ENCODE measurements at regions not wholly inside any gene's neighbourhood (a gene's known extent, or its start where the extent isn't known, plus 50 kb on each side); places are given as distances from the start of the nearest gene placed in this dataset.

DNA sequence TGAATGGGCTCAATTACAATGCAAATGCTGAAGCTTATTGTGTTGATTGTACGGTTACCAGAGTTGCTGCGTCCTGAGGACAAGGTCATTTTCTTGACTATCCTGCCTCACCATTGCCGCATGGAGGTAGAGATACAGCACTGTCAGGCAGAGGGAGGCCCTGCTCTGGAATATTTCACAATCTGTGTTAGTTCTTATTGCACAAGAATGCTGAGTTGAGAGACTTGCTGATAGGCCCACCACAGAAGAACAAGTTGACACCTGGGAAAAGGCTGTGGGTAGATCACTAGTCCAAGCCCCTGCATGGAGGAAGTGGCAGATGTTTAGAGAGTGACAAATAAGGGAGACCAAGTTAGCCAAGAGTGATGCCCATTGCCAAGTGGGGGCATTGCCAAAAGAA, 344.5 kb upstream of the ITGA1 start:
- H3K36me3 Mint-ChIP-seq = no peaks in the 10 kb centered on the region
- H3K27ac Mint-ChIP-seq = no peak overlapping the region
- H3K4me1 Mint-ChIP-seq = no peaks in the 10 kb centered on the region
- no peaks in the 10 kb centered on the region for H3K27me3 Mint-ChIP-seq
- DNase-seq (no peak), ATAC-seq (ENCODE audit: low read depth in 2 of 2) (no peak)
- H3K9me3 Mint-ChIP-seq = peaks cover 0 to 12% (median 6%) of the 10 kb centered on the region in 7 donors
- no peak overlapping the region for H3K4me3 Mint-ChIP-seq

DNA sequence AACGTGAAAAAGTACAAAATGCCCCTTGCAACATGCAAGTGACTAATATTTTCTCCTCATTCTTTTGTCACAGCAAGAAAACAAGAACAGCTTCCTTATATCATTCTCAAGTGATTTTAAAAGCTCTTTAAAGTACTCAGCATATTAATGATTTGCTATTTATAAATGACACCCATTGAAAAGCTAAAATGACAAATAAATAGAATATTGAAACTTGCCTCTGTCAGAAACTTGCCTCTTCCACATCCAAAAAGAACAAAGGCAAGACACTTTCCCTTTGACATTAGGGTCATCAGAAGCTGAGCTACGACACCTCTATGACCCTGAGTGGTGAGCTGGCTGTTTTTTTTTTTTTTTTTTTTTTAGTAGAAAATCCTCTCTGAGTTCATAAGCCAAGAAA, 339.6 kb upstream of the ITGA1 start:
- ATAC-seq (ENCODE audit: low read depth in 2 of 2) = no peak
- Mint-ChIP-seq H3K9me3 (peaks cover 0 to 10% (median 1%) of the 10 kb centered on the region in 7 donors), H3K27ac (no peak overlapping the region), H3K4me3 (no peak overlapping the region), H3K27me3 (no peaks in the 10 kb centered on the region), H3K4me1 (no peaks in the 10 kb centered on the region), H3K36me3 (no peaks in the 10 kb centered on the region)
- no peak for DNase-seq

GRCh38 chr5:52449516-52449915, 338.2 kb upstream of the ITGA1 start:
- peaks cover 0 to 8% (median 0%) of the 10 kb centered on the region in 7 donors for H3K9me3 Mint-ChIP-seq
- H3K4me1 Mint-ChIP-seq = no peaks in the 10 kb centered on the region
- no peaks in the 10 kb centered on the region for H3K36me3 Mint-ChIP-seq
- H3K27ac Mint-ChIP-seq = no peak overlapping the region
- ATAC-seq (ENCODE audit: low read depth in 2 of 2) (no peak), DNase-seq (no peak)
- H3K27me3 Mint-ChIP-seq = no peaks in the 10 kb centered on the region
- H3K4me3 Mint-ChIP-seq = no peak overlapping the region

DNA sequence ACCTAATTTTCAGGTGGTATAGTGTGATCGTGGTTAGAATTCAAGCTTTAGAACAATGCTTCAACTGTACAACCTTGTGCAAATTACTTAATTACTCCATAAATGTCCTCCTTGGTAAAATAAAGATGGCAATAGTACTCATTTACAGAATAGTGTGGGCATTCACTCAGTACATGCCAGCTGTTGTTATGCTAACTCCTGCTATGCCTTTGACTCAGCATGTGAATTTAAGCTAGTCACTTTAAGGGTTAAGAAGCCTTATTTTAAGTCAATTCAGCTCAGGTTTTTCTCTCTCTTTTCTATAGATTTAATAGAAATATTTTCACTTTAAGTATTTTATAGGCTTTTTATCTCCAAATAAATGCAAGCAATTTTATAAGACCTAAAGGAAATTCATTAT, 335.6 kb upstream of the ITGA1 start:
- H3K9me3 Mint-ChIP-seq = peaks cover 0 to 3% (median 0%) of the 10 kb centered on the region in 7 donors
- no peaks in the 10 kb centered on the region for H3K4me1 Mint-ChIP-seq
- no peak for DNase-seq
- no peak overlapping the region for H3K4me3 Mint-ChIP-seq
- no peaks in the 10 kb centered on the region for H3K27me3 Mint-ChIP-seq
- no peak overlapping the region for H3K27ac Mint-ChIP-seq
- ATAC-seq (ENCODE audit: low read depth in 2 of 2) = no peak
- no peaks in the 10 kb centered on the region for H3K36me3 Mint-ChIP-seq

- Mint-ChIP-seq H3K4me1 (no peaks in the 10 kb centered on the region), H3K27ac (no peak overlapping the region), H3K9me3 (peaks cover 0 to 3% (median 0%) of the 10 kb centered on the region in 7 donors), H3K36me3 (no peaks in the 10 kb centered on the region), H3K4me3 (no peak overlapping the region), H3K27me3 (no peaks in the 10 kb centered on the region)
- ATAC-seq (ENCODE audit: low read depth in 2 of 2) = no peak
- DNase-seq = no peak
Observed at GRCh38 chr5:52453176-52453575, 334.5 kb upstream of the ITGA1 start.

DNA sequence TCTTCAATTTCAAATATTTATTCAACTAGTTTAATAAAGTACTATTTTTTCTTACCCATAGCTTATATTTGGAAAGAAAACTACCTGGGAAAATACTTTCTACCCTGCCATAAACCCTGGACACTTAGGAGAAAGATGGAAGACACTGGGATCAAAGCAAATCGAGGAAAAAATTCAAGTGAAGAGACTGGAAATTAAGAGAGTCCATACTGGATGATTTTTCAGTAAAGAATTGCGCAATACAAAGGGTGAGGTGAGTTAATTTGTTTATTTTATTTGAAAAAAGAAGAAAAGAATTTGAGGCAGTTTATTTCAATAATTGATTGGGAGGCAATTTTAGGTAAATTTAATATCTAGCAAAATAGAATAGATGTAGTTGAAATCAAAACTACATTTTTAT, 331.8 kb upstream of the ITGA1 start:
- no peaks in the 10 kb centered on the region for H3K4me1 Mint-ChIP-seq
- H3K36me3 Mint-ChIP-seq = no peaks in the 10 kb centered on the region
- no peak overlapping the region for H3K27ac Mint-ChIP-seq
- ATAC-seq (ENCODE audit: low read depth in 2 of 2) = no peak
- H3K4me3 Mint-ChIP-seq = no peak overlapping the region
- peaks cover 0 to 2% (median 0%) of the 10 kb centered on the region in 7 donors for H3K9me3 Mint-ChIP-seq
- no peaks in the 10 kb centered on the region for H3K27me3 Mint-ChIP-seq
- no peak for DNase-seq

DNA sequence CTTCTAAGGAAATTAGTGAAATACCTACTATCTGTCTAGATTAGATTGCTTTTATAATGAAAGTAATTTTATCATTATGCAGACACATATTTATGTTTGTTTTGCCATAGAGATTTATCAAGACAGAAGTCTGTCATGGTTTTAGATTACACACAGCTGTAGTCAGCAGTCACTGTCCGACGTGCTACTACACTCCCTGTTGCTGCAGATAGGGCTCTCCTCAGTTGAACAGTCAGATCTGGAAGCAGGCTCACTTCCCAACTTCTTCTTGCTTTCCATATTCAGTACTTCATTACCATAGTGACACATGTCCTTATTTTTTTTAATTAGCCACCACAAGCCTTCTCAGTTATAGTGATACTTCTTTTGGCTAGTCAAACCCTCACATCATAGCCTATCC, 329.9 kb upstream of the ITGA1 start:
- no peak for ATAC-seq (ENCODE audit: low read depth in 2 of 2)
- Mint-ChIP-seq H3K27me3 (no peaks in the 10 kb centered on the region), H3K36me3 (no peaks in the 10 kb centered on the region), H3K4me3 (no peak overlapping the region), H3K4me1 (no peaks in the 10 kb centered on the region), H3K27ac (no peak overlapping the region), H3K9me3 (peaks cover 0 to 2% (median 0%) of the 10 kb centered on the region in 7 donors)
- DNase-seq = no peak

DNA sequence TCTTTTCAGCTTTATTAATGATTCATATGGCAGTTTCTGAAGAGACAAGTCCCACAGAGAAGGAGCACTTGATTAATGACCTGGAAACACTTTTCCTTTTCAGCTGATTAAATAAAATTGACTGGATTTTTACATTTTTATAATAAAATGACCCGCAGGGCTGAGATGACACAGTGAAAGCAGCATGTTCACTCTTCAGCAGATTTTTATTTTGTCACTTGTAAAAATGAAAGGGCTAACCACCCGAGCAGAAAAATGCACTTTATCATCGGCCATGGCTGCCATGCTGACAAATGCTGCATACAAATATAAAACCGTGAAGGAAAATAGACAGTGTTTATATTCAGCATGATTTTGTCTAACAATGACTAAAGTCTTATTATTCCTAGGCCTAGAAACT, 321.6 kb upstream of the ITGA1 start:
- Mint-ChIP-seq H3K36me3 (no peaks in the 10 kb centered on the region), H3K4me1 (no peaks in the 10 kb centered on the region), H3K27ac (no peak overlapping the region), H3K9me3 (peaks cover 0 to 5% (median 0%) of the 10 kb centered on the region in 7 donors), H3K4me3 (no peak overlapping the region), H3K27me3 (no peaks in the 10 kb centered on the region)
- no peak for DNase-seq
- no peak for ATAC-seq (ENCODE audit: low read depth in 2 of 2)

DNA sequence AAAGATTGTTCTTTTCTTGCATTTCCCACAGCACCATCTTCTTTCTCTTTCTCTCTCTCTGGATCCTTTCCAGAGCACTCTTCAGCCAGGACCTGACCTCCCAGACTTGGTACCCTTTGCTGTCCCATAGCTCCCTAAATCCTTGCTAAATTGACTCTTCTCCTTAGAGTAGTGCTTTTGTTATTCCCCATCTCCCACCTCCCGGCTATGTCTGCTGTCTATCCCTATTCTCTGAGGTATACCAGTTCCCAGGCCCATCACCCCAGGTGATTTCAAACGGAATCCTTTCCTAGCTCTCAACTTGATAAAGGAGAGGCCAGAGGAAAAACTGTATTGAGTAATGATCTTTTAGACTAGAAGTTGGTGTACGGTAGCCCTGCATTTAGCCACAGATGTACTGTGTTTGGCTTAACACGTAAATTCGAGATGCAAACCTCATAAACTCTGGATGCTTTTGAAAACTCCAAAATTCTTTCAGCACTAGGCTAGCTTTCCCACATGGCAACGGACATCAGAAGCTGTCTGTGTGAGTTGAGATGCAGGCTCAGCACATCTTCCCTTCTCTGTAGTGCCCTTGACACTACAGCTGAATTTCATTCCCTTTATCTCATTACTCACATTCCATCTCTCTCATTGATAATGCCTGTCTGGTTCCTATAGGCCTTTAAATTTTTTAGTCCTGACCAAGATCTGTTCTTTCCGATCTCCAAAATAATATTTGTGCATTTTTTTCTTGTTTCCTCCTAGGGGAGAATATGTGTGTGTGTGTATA, 320.8 kb upstream of the ITGA1 start:
- Mint-ChIP-seq H3K4me1 (no peaks in the 10 kb centered on the region), H3K27me3 (no peaks in the 10 kb centered on the region), H3K27ac (no peak overlapping the region), H3K9me3 (peaks cover 0 to 5% (median 0%) of the 10 kb centered on the region in 7 donors), H3K4me3 (no peak overlapping the region), H3K36me3 (no peaks in the 10 kb centered on the region)
- ATAC-seq (ENCODE audit: low read depth in 2 of 2) (no peak), DNase-seq (no peak)

GRCh38 chr5:52468976-52469375, 318.7 kb upstream of the ITGA1 start:
- H3K36me3 Mint-ChIP-seq = no peaks in the 10 kb centered on the region
- H3K27me3 Mint-ChIP-seq = no peaks in the 10 kb centered on the region
- ATAC-seq (ENCODE audit: low read depth in 2 of 2) = no peak
- no peaks in the 10 kb centered on the region for H3K4me1 Mint-ChIP-seq
- no peak for DNase-seq
- peaks cover 0 to 4% (median 0%) of the 10 kb centered on the region in 7 donors for H3K9me3 Mint-ChIP-seq
- H3K27ac Mint-ChIP-seq = no peak overlapping the region
- H3K4me3 Mint-ChIP-seq = no peak overlapping the region

DNA sequence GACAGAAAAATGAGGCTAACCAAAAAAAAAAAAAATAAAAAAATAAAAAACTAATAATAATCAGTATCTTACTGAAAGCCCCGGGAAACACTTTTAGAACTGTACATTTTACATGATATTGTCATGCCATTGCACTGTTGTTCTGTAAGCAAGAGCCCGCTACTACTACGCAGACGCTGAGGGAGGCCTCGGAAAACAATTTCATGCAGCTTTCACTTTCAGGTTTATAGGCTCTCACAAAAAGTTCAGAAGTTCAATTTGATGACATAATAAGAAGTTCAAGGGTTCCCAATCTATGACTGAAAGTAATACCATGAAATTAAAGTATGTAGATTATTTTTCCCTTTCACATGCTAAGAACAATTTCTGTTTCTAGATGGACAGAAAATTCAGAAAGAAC, 318.3 kb upstream of the ITGA1 start:
- H3K4me1 Mint-ChIP-seq = no peaks in the 10 kb centered on the region
- no peak overlapping the region for H3K27ac Mint-ChIP-seq
- H3K4me3 Mint-ChIP-seq = no peak overlapping the region
- DNase-seq (no peak), ATAC-seq (ENCODE audit: low read depth in 2 of 2) (no peak)
- no peaks in the 10 kb centered on the region for H3K36me3 Mint-ChIP-seq
- peaks cover 0 to 4% (median 0%) of the 10 kb centered on the region in 7 donors for H3K9me3 Mint-ChIP-seq
- H3K27me3 Mint-ChIP-seq = no peaks in the 10 kb centered on the region

- Mint-ChIP-seq H3K36me3 (no peaks in the 10 kb centered on the region), H3K4me3 (peak overlapping the region in 1 of 8 donors; percentile 23), H3K27me3 (no peaks in the 10 kb centered on the region), H3K9me3 (peaks cover 0 to 4% (median 0%) of the 10 kb centered on the region in 7 donors), H3K27ac (peak overlapping the region in 1 of 6 donors; percentile 73), H3K4me1 (no peaks in the 10 kb centered on the region)
- no peak for ATAC-seq (ENCODE audit: low read depth in 2 of 2)
- no peak for DNase-seq
Observed at GRCh38 chr5:52469835-52470234, 317.9 kb upstream of the ITGA1 start.

- peaks cover 0 to 4% (median 0%) of the 10 kb centered on the region in 7 donors for H3K9me3 Mint-ChIP-seq
- ATAC-seq (ENCODE audit: low read depth in 2 of 2) = no peak
- H3K4me3 Mint-ChIP-seq = no peak overlapping the region
- DNase-seq = no peak
- H3K27me3 Mint-ChIP-seq = no peaks in the 10 kb centered on the region
- no peak overlapping the region for H3K27ac Mint-ChIP-seq
- no peaks in the 10 kb centered on the region for H3K4me1 Mint-ChIP-seq
- no peaks in the 10 kb centered on the region for H3K36me3 Mint-ChIP-seq
Observed at GRCh38 chr5:52476346-52476745, 311.4 kb upstream of the ITGA1 start.

DNA sequence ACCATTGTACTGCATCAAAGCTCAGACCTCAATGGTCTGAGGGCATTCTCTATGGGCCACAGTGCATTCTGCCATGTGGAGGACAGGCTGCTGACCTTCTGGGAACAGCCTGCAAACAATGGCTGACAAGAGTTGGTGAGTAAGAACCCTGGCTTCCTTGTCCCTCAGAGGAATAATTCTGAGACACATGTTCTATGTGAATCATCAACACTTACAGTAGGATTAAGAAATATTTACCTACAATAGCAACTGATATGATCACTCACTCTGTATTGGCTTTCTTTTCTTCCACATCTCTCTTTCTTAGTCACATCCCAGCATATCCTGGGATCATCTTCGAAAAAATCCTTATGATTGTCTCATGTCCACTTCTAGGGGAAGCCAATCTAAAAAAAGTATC, 306.5 kb upstream of the ITGA1 start:
- Mint-ChIP-seq H3K9me3 (peaks cover 0 to 5% (median under 1%) of the 10 kb centered on the region in 7 donors), H3K4me3 (no peak overlapping the region), H3K27ac (no peak overlapping the region), H3K4me1 (no peaks in the 10 kb centered on the region), H3K36me3 (no peaks in the 10 kb centered on the region), H3K27me3 (no peaks in the 10 kb centered on the region)
- no peak for DNase-seq
- ATAC-seq (ENCODE audit: low read depth in 2 of 2) = no peak

DNA sequence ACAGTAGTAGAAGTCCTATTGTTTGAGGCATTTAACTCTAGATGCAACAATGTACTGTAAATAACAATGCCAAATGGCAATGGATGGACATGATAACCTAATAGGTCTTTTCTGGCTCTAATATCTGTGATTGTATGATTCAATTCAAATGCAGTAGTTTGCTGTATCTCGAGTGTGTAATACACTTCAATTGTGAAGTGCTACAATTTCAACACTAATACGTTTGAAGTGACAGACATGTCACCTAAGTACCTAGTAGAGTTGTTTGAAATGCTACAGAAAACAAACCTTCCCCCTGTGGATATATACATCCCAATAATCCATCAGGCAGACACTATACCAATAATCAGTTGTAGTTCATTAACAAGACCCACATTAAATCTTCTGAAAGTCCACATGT, 305.9 kb upstream of the ITGA1 start:
- Mint-ChIP-seq H3K27ac (no peak overlapping the region), H3K4me1 (no peaks in the 10 kb centered on the region), H3K27me3 (no peaks in the 10 kb centered on the region), H3K4me3 (no peak overlapping the region), H3K9me3 (peaks cover 0 to 5% (median 2%) of the 10 kb centered on the region in 7 donors), H3K36me3 (no peaks in the 10 kb centered on the region)
- ATAC-seq (ENCODE audit: low read depth in 2 of 2) (no peak), DNase-seq (no peak)

Measured in naive B cell (primary cell).